ENCODE measurements at regions not wholly inside any gene's neighbourhood (a gene's known extent, or its start where the extent isn't known, plus 50 kb on each side); places are given as distances from the start of the nearest gene placed in this dataset.

- TF ChIP-seq IKZF5 (CRISPR knock-in tag; IDR thresholded peaks at IDR 0.05): no peak
- no peak for TF ChIP-seq ZSCAN31 (CRISPR knock-in tag; IDR thresholded peaks at IDR 0.05; ENCODE audit: low read depth)
- TF ChIP-seq ZBED4 (CRISPR knock-in tag; IDR thresholded peaks at IDR 0.05; ENCODE audit: borderline replicate concordance): no peak
- no peak for TF ChIP-seq HDAC6 (IDR thresholded peaks at IDR 0.05; ENCODE audit: low read depth, low read length)
- no peak for TF ChIP-seq ARNTL (CRISPR knock-in tag; IDR thresholded peaks at IDR 0.05)
- no peak for TF ChIP-seq NR0B2 (CRISPR knock-in tag; IDR thresholded peaks at IDR 0.05)
- no peak for TF ChIP-seq ISL2 (CRISPR knock-in tag; IDR thresholded peaks at IDR 0.05)
- no peak for TF ChIP-seq ZNF674 (CRISPR knock-in tag; IDR thresholded peaks at IDR 0.05; ENCODE audit: low read depth)
Observed at GRCh38 chr4:45580334-45580733, 543.5 kb downstream of the GABRG1 start (continued).

- Histone ChIP-seq H3K9me3 (ENCODE audit: low read length) (no peaks in the 10 kb centered on the region), H3K4me1 (ENCODE audit: insufficient read depth, low read length) (no peaks in the 10 kb centered on the region), H3K4me2 (ENCODE audit: low read depth, low read length) (no peak overlapping the region), H4K20me1 (ENCODE audit: insufficient read depth, low read length) (no peaks in the 10 kb centered on the region), H3K36me3 (replicated peaks in 1 of 2; ENCODE audit: control insufficient read depth in 1 of 2, insufficient read depth in 2 of 2, low read length in 2 of 2) (no peaks in the 10 kb centered on the region), H2AFZ (ENCODE audit: low read length) (no peak overlapping the region), H3K27ac (ENCODE audit: extremely low read length, insufficient read depth, low read length) (no peak overlapping the region), H3K27me3 (ENCODE audit: control insufficient read depth in 1 of 2, insufficient read depth in 2 of 2, low read length in 2 of 2) (no peaks in the 10 kb centered on the region), H3K9ac (ENCODE audit: insufficient read depth, low read depth, low read length) (no peak overlapping the region), H3K79me2 (ENCODE audit: insufficient read depth, low read length) (no peaks in the 10 kb centered on the region), H3K4me3 (replicated peaks in 1 of 3; ENCODE audit: insufficient read depth in 1 of 3, low read depth in 2 of 3, low read length in 3 of 3) (no peak overlapping the region)
- in situ Hi-C loops (cut with HindIII; ENCODE audit: extremely low pct_ligation_motif_present, low pct_unique_long_range_greater_than_20kb): no loop called here
- no TSS peak for BruUV-seq (replicated peaks)
- no peak for ATAC-seq
- 12% methylated on average over 1 of the region's 1 CpG for WGBS (ENCODE audit: low lambda C conversion rate)
- DNase-seq (ENCODE audit: low spot score): no peak
- no peak for FAIRE-seq
- intact Hi-C loops (cut with micrococcal nuclease; ENCODE audit: unreplicated experiment): no loop called here
- ChIA-PET POLR2A (no interaction called here), CTCF (ENCODE audit: low intra/inter-chr PET ratio, low total read pairs) (no interaction called here)
- TF ChIP-seq SOX5 (CRISPR knock-in tag; IDR thresholded peaks at IDR 0.05; ENCODE audit: borderline replicate concordance) (no peak), ZNF207 (IDR thresholded peaks at IDR 0.05; ENCODE audit: borderline replicate concordance) (no peak), ARID4A (CRISPR knock-in tag; IDR thresholded peaks at IDR 0.05; ENCODE audit: borderline replicate concordance) (no peak), ZNF790 (CRISPR knock-in tag; IDR thresholded peaks at IDR 0.05; ENCODE audit: borderline replicate concordance) (no peak), ZNF704 (CRISPR knock-in tag; IDR thresholded peaks at IDR 0.05; ENCODE audit: borderline replicate concordance) (no peak)
Observed at GRCh38 chr4:45578874-45579273, 545.0 kb downstream of the GABRG1 start.

Measured in HepG2 (cell line).